ENCODE measurements at regions not wholly inside any gene's neighbourhood (a gene's known extent, or its start where the extent isn't known, plus 50 kb on each side); places are given as distances from the start of the nearest gene placed in this dataset.
"Not testable (repeated sequence)": the region's sequence is repeated elsewhere in the genome, so short reads cannot be mapped to it uniquely, and the experiment has no call there.

GRCh38 chr2:128511731-128512378 is 193.2 kb upstream of the HS6ST1 start:
- no peak for DNase-seq (ENCODE audit: extremely low read depth, low read depth)
- no peak for TF ChIP-seq CTCF (IDR thresholded peaks at IDR 0.05; ENCODE audit: low read depth, low read length, missing control alignments)
- no peak overlapping the region for H3K4me3 ChIP-seq (replicated peaks; ENCODE audit: low read depth, low read length)

DNA sequence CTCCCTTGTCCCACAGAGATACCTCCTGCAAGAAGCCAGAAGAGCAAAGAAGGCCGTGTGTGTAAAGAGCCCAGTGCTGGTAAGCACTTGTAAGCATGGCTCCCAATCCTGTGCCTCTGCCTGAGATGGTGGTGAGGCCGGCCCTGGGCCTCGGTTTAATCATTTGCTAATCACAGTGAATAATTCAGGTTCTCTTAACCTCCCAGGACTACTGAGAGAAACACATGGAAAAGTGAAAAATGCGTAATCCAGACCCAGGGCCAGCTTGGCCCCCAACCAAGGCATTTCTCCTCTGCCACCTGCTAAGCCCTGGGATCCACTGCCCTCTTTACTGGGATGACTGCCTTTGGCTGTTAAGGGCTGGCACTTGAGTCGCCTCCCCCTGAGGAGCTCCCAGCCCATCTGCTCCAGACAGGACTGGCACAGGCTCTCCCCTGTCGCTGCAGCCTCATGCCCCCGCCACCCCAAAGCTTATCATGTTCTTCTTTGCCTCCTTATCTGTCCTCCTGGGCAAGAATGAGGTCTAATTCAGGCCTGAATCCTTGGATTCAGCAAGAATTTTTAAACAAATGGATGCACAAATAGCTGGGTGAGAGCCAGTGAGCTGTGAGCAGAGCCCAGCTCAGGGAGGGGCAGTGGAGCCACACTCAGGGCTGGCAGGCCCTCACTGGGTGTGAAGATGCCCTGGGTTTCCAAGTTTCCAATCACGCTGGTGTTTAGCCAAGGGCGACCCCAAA is 193.9 kb upstream of the HS6ST1 start:
- H3K4me3 ChIP-seq (replicated peaks; ENCODE audit: low read depth, low read length), result no peak overlapping the region
- no peak for TF ChIP-seq CTCF (IDR thresholded peaks at IDR 0.05; ENCODE audit: low read depth, low read length, missing control alignments)
- DNase-seq (ENCODE audit: extremely low read depth, low read depth), result no peak

- DNase-seq (ENCODE audit: extremely low read depth, low read depth), result no peak
- no peak overlapping the region for H3K4me3 ChIP-seq (replicated peaks; ENCODE audit: low read depth, low read length)
- TF ChIP-seq CTCF (IDR thresholded peaks at IDR 0.05; ENCODE audit: low read depth, low read length, missing control alignments), result no peak
Measured at GRCh38 chr2:128513116-128513960, 194.7 kb upstream of the HS6ST1 start.

DNA sequence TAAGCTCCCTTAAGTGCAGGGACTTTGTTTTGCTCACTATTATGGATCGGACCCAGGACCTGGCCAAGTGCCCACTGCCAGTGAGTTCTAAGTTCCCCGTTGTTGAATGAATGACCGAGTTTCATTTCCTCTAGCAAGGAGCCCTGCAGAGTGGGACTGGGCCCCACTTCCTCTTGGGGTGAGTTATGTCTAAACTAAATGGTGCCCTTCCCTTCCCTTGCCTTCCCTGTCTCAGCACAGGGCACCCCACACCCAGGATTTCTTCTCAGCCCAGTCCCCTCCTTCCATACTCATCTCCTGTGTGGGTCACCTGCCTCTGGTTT is 195.3 kb upstream of the HS6ST1 start:
- no peak overlapping the region for H3K4me3 ChIP-seq (replicated peaks; ENCODE audit: low read depth, low read length)
- no peak for DNase-seq (ENCODE audit: extremely low read depth, low read depth)
- TF ChIP-seq CTCF (IDR thresholded peaks at IDR 0.05; ENCODE audit: low read depth, low read length, missing control alignments), result no peak

DNA sequence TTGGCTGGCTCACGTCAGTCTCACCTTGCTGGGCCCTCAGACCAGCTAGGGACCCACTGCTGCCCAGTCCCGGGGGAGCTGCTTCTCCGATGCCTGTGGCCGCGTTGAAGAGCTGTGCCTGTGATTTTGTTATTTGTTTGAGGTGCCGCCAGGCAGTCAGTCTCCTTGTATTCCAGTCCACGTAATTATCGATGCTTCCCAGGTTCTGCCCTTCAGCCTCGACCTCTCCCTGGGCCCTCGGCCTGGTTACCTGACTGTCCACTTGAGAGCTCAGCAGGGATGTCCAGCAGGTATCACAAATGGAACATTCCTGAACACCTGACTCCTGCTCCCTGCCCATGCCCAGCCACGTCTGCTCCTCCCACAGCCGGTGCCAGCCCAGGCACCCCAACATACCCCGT is 195.9 kb upstream of the HS6ST1 start:
- H3K4me3 ChIP-seq (replicated peaks; ENCODE audit: low read depth, low read length), result no peak overlapping the region
- no peak for DNase-seq (ENCODE audit: extremely low read depth, low read depth)
- no peak for TF ChIP-seq CTCF (IDR thresholded peaks at IDR 0.05; ENCODE audit: low read depth, low read length, missing control alignments)

GRCh38 chr2:128516938-128517337 is 198.3 kb upstream of the HS6ST1 start:
- no peak for TF ChIP-seq CTCF (IDR thresholded peaks at IDR 0.05; ENCODE audit: low read depth, low read length, missing control alignments)
- no peak overlapping the region for H3K4me3 ChIP-seq (replicated peaks; ENCODE audit: low read depth, low read length)
- no peak for DNase-seq (ENCODE audit: extremely low read depth, low read depth)

- not testable (repeated sequence) for DNase-seq (ENCODE audit: extremely low read depth, low read depth); H3K4me3 ChIP-seq (replicated peaks; ENCODE audit: low read depth, low read length)
Measured at GRCh38 chr2:128519028-128519427, 200.4 kb upstream of the HS6ST1 start.
